Stimulated activated CD4-positive, alpha-beta T cell treated with anti-CD3 and anti-CD28 coated beads, Interleukin-2, amount 100 ng/mL, for 4 hours (primary cell): ENCODE measurements at regions not wholly inside any gene's neighbourhood (a gene's known extent, or its start where the extent isn't known, plus 50 kb on each side); places are given as distances from the start of the nearest gene placed in this dataset.
"Not testable (repeated sequence)": the region's sequence is repeated elsewhere in the genome, so short reads cannot be mapped to it uniquely, and the experiment has no call there.

Experiments used
- DNase-seq: peaks from one replicate; pipeline ENCODE4 v3.0.0-alpha.2; 2020; ENCODE audit warnings: low read depth

DNA sequence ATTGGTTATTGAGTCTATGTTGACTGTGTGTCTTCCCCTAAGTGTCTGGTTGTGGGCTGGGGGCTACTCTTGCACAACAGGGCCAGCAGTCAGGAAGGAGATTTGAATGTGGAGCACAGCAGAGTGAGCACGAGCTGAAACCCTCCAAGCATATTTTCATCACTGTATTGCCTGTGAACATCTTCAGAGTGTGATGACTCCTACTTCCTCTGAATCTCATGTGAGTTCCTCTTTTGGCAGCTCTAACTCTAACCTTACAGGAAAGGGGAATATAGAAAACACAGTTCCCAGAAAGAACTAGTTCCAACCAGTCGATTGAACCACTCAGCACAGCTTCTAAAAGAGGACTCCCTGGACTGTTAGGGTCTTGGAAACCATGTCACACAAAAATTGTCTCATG lies 211.6 kb downstream of the RAP2B start:
- DNase-seq: no peak

DNA sequence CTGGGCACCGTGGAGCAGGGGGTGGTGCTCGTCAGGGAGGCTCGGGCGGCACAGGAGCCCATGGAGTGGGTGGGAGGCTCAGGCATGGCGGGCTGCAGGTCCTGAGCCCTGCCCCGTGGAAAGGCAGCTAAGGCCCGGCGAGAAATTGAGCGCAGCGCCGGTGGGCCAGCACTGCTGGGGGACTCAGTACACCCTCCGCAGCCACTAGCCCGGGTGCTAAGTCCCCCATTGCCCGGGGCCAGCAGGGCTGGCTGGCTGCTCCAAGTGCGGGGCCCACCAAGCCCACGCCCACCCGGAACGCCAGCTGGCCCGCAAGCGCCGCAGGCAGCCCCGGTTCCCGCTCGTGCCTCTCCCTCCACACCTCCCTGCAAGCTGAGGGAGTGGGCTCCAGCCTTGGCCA lies 216.3 kb downstream of the RAP2B start:
- not testable (repeated sequence) for DNase-seq

DNA sequence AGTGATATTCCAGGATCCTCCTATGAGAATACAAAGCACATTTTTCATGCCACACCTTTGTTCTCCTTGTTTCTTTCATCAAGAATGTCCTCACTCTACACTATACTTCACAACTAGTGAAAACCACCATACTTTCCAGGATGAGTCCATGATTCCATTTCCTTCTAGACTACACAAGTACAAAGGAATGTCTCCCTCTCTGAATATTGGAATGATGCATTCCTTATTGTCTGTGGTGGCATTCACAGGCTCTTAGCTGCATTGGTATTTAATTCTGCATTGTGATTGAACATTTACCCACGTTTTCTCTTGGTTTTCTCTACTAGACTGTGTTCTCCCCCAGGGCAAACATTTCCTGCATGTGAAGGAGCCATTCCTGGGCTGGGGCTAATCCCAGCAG lies 217.5 kb downstream of the RAP2B start:
- DNase-seq: no peak

DNA sequence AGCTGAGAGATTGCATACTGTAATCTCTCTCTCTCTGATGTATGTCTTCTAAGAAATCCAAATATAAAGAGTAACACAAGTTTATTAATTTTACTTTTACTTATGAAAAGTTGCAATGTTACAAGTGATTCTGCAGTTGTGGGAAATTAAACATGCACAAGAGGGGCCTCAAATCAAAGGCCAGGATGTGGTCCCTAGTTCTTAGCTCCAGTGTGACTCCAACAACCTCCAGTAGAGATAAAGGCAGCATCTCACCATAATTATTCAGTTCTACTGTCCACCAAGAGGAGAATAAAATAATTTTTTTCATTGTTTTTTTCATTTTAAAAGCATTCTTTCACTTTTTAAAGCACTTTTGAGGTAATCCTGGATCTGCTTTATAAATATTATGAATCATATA lies 223.3 kb downstream of the RAP2B start:
- DNase-seq: no peak

DNA sequence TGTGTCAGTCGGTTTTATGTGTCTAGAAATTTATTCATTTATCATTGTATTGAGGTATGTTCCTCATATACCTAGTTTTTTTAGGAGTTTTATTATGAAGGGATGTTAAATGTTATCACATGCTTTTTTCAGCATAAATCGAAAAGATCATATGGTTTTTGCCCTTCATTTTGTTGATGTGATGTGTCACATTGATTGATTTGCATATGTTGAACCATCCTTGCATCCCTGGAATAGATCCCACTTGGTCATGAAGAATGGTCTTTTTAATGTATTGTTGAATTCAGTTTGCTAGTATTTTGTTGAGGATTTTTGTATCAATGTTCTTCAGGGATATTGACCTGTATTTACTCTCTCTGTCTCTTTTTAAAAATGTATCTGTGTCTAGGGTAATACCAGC lies 230.3 kb downstream of the RAP2B start:
- DNase-seq: no peak

DNA sequence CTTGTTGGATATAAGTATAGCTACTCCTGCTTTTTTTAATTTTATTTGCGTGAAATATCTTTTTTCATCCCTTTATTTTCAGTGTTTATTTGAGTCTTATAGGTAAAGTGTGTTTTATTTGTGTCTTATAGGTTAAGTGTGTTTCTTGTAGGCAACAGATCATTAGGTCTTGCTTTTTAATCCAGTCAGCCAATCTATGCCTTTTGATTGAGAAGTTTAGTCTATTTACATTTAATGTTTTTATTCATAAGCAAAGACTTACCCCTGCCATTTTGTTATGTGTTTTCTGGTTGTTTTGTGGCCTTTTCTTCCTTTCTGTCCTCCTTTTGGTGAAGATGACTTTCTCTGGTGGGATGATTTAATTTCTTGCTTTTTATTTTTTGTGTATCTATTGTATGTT lies 232.0 kb downstream of the RAP2B start:
- no peak for DNase-seq

DNA sequence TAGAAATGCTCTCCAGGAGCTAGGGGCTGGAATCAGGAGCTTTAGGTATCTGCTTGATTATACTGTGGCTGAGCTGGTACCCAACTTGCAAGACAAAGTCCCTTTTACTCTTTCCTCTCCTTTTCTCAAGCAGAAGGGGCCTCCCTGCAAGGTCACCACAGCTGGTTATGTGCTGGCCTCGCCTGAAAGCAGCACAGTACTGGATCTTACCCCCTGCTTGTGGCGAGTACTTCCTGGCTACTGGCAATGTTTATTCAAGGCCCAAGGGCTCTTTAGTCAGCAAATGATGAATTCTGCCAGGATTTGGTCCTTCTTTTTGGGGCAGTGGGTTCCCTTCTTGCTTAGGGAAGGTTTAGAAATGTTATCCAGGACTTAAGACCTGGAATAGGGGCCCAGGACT lies 234.6 kb downstream of the RAP2B start:
- no peak for DNase-seq

DNA sequence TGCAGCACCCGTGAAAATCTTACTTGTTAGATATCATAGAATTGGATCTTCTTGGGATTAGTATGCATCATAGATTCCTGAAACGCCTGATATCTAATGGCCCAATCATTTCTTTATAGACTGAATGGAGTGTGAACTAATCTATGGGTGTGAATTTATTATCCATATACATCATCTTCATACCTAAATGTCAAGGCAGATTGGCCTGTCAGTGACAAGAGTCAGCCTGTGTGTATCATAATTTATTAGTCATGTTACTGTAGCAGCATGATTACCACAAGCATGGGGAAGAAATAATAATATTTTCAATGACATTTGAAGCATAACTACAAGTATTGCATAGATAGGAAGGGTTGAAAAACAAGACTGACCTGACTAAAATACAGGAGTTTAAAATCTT lies 235.8 kb downstream of the RAP2B start:
- DNase-seq: no peak

DNA sequence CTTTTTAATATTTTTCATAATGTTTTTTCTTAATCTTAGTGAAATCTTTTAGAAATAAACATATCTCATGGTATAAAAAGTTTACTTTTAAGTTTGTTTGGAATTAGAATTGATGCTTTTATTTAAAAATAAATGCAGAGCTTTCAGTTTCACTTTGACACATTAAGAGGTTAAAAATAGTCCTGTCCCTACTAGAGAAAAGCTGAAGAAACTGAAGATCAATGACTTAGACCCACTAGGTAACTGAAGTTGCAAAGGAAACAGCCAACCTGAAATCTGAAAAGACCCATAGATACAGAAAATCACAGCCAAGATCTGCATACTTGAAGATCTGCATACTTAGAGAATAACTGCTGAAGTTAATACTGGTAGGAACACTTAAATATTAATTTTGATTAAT lies 237.6 kb downstream of the RAP2B start:
- DNase-seq: no peak

DNA sequence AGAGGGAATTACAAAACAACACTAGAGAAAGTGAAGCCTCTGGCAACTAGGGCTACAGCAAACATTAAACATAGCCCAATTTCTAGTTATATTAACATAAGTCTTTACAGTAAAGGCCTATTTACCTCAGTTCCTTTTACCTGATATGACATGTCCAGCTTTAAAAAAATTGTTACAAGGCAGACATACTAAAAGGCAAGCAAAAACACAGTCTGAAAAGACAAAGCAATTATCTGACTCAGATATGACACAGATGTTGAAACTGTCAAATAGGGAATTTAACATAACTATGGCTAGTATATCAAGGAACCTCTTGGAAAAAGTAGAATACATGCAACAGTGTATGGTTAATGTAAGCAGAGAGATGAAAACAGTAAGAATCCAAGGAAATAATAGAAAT lies 238.6 kb downstream of the RAP2B start:
- DNase-seq: no peak

DNA sequence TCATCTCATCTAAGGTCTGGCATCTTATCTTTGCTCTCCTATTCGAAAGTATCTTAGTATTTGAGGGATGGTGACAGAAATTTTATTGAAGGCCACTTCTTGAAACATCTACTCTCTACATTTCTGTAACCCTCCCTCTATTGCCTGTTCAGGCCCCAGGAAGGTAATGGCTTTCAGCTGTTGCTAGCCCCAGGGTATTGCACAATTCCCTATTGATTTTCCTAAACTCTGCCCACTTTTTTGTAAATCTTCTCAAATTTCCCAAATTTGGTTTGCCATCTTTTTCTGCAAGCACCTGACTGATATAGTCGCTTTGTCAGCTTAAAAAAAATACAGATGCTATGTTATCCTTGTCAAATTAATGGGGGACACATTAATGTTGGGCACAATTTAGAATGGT lies 242.1 kb downstream of the RAP2B start:
- DNase-seq: no peak

DNA sequence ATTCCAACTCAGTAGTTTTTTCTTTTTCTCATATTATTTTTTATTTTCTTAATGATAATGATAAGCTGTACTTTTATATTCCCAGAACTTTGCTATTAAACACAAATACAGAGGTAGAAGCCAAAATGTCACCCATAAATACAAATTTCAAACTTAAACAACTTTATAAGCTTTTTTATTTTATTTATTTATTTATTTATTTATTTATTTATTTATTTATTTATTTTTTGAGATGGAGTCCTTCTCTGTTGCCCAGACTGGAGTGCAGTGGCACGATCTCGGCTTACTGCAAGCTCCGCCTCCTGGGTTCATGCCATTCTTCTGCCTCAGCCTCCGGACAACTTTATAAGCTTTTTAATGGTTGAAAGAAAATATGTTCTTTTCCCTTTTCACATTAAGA lies 243.3 kb downstream of the RAP2B start:
- DNase-seq: not testable (repeated sequence)

DNA sequence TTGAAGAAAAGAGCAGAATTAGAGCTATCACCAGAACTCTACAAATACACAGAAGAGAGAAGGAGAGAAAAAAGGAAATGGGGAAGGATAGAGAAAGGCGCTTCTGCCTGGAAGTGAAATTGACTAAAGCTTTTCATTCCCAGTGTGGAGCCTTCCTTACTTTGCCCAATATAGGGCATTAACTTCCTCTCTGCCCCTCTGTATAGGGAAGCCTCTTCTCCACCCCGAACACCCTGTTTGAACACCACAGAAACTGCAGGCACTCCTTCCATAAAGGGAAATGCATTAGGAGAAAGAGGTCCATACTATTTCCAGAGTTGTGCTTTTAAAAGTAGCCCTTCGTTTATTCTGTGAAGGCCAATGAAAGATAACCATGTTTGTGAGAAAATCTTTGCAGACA lies 248.5 kb downstream of the RAP2B start:
- DNase-seq: no peak

DNA sequence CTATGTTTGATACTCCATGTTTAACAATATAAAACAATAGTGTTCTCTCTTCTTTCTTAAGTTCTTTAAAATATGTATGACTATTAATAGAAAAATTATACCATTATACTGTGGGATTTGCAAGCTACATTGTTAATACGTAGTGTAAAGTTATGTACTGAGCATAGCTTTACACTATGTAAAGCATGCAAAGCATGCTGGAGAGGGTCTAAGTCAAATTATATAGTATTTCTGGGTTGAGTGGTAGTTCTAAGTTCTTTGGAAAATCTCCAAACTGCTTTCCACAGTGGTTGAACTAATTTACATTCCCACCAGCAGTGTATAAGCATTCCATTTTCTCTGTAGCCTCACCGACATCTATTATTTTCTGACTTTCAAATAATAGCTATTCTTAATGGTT lies 253.0 kb downstream of the RAP2B start:
- DNase-seq: no peak

DNA sequence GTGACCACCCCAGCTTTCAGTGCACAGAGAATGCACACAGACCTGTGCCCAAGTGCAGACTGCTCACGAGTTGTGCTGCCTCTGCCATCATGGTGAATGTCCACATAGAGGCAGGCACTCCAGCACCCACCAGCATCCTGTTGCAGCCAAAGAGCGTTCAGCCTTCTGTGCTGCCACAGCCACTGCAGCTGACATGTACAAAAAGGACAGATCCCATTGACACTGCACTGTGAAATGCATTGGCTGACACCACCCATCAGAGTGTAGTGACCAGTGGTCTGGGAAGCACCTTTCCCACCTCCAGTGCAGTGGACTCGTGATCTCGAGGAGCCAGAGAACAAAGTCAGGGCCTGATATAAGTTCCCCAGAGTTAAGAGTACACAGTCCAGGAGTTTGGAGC lies 260.3 kb downstream of the RAP2B start:
- no peak for DNase-seq

DNA sequence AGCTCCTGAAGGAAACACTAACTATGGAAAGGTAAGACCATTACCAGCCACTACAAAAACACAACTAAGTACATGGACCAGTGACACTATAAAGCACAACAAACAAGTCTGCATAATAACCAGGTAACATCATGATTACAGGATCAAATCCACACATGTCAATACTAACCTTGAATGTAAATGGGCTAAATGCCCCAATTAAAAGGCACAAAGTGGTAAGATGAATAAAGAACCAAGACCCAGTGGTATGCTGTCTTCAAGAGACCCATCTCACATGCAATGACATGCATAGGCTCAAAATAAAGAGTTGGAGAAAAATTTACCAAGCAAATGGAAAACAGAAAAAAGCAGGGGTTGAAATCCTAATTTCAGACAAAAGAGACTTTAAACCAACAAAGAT lies 261.8 kb downstream of the RAP2B start:
- DNase-seq: not testable (repeated sequence)

DNA sequence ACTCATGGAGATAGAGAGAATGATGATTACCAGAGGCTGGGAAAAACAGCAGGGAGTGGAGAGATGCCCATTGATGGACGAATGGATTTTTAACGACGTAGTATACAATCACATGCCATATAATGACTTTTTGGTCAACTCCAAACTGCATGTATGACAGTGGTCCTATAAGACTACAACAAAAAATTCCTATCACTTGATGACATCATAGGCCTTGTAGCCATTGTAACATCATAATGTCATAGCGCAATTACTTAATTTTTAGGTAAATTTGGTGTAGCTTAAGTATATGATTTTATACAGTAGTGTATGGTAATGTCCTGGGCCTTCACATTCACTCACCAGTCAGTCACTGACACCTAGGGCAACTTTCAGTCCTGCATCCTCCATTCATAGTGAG lies 264.3 kb downstream of the RAP2B start:
- no peak for DNase-seq

DNA sequence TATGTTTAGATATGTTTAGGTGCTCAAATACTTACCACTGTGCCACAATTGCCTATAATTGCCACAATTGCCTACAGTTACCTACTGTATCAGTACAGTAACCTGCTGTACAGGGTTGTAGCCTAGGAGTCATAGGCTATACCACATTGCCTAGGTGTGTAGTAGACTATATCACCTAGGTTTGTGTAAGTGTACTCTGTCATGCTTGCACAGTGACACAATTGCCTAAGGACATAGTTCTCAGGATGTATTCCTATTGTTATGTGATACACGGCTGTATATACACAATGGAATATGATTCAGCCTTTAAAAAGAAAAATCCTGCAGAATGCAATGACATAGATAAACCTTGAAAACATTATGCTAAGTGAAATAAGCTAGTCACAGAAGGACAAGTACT lies 264.8 kb downstream of the RAP2B start:
- DNase-seq: no peak

DNA sequence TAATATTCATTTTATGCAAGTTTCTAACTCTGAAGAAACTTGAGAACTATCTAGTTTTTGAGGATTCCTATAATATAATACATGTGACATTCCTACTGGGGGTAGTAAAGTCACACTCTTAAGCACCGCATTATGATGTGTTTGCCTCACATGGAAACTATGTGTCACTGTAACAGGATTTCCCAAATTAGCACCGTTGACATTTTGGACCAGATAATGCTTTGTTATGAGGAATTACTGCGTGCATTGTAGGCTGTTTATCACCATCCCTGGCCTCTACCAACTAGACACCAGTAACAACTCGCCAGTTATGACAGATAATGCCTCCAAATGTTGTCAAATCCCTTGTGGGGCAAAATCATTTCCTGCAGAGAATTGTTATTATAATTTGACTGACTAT lies 267.8 kb downstream of the RAP2B start:
- no peak for DNase-seq

DNA sequence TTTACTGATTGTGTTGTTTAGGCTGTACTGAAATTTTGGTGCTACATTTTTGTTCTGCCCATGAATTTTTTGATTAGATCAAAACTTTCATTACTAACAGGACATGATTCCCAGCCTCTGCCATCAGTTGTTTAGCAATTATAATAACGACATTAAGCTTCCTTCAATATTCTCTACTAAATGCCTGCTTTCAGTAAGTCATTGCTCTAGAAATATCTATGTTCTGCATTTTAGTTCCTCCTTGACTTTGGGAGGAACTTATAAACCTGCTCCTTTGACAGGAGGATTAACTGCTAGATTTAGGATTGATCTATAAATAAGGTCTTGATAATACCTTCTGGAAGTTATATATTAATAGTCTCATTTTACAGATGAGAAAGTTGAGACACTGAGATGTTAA lies 269.1 kb downstream of the RAP2B start:
- no peak for DNase-seq

DNA sequence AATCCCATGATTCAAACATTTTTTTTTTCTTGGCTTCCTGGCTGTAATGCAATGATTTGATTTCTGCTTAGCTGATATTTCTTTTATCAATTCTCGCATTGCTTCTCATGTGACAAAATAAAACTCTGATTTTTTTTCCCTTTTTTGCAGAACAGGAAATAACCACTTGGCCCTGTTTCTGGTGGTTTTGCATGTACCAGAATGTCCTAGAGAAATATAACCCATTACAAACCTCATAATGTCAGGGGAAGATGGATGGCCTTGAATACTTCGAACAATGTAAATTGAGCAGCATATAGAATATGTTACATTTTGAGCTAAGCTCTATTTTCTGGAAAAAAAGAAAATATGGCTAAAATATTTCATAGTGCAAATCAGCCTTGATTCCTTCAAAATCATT lies 275.6 kb downstream of the RAP2B start:
- no peak for DNase-seq

DNA sequence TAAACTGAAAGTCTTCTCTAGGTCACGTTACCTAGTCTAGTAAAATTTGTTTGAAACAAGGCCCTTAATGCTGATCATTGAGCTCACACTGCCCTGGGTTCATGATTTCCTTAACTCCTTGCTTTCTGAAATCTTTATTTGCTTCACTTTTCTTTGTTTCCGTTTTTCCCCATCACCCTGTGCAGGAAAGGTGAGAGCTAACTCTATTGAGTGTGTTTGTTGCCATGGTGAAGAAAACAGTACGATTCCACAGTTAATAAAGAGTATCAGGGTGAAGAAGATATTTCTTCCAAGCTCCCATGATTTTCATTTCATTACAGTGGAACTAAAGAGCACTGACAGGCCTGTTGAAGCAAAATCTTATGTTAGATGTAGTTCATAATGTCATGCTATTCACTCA lies 276.2 kb downstream of the RAP2B start:
- DNase-seq: no peak

DNA sequence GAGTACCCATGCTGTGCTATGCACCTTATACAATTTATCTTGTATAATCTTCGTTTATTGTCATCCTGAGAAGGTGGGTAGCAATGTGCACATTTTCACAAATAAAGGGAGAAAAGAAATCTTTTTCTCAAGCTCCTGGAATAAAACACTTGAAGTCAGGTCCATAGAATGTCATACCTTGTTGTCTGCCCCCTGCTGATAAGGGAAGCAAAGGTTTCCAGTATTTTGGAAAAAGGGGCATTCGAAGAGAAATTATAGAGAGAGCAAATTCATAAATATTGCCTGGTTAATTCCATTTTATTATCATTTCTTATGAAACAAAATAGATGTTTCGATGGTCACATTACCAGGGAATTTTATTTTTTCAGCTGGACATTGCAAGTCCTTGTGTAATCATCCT lies 277.8 kb downstream of the RAP2B start:
- no peak for DNase-seq

DNA sequence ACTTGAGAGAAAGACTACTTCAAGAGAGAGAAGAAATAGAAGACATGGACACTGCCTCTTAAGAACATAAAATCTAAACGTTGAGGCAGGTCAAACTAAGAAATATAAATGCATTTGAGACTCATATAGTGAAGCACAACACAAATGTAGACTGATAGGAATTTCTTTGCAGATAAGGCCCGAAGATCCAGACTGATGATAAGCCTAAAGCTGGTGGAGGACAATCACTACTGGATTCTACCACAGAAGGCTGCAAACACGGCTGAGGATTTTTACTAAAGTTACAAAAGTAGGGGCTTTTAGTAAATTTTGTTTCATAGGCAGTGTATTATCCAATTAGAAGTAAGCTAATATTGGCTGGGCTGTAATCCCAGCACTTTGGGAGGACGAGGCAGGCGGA lies 278.3 kb downstream of the RAP2B start:
- no peak for DNase-seq

DNA sequence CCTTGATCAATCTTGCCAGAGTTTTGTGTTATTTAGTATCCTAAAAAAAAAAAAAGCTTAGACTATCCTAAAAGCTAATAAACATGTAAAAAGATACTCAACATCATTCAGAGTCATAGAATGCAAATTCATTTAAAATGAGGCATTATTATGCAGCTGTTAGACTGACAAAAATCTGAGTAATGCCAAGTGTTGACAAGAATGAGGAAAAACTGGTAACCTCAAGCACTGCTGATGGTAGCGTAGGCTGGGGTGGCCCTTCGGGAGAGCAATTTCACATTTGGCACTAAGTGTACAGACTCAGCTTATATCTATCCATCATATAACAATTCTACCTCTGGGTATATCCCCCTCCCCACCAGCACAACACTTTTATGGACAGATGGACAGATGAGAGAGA lies 280.4 kb downstream of the RAP2B start:
- no peak for DNase-seq
